GM12878 (cell line): ENCODE measurements at regions not wholly inside any gene's neighbourhood (a gene's known extent, or its start where the extent isn't known, plus 50 kb on each side); places are given as distances from the start of the nearest gene placed in this dataset.

Source experiments
- ATAC-seq: fragments of 200-7000 bp; cut with Tn5 transposase; 3 replicates; pipeline ENCODE4 v1.9.1; 2020; ENCODE audit warnings: mild to moderate bottlenecking, moderate library complexity
- BruUV-seq: library from RNA; stranded (reverse); fragments of 400-500 nt; replicated peaks from 2 replicates; lab custom pipeline; 2021; lab: Mats Ljungman, UMichigan
- CTCF ChIA-PET: fragments of 300-600 bp; sonication (Branson Sonifier 250); formaldehyde crosslinking; extraction: SDS; loops from one replicate; lab custom pipeline; 2021; ENCODE audit warnings: inconsistent platforms; lab: Yijun Ruan, JAX
- POLR2A ChIA-PET: fragments of 350-600 bp; formaldehyde crosslinking; extraction: SDS; loops from one replicate; lab custom pipeline; 2021; ENCODE audit warnings: inconsistent platforms; lab: Charles Lee
- RAD21 ChIA-PET: fragments of 300-600 bp; sonication (Branson Sonifier 250); formaldehyde crosslinking; loops from one replicate; lab custom pipeline; 2023; ENCODE audit warnings: antibody characterized with exemption; ENCODE audit not compliant: unreplicated experiment; lab: Charles Lee
- SMC1A ChIA-PET: fragments of 300-600 bp; sonication (Branson Sonifier 250); formaldehyde crosslinking; loops from one replicate; lab custom pipeline; 2023; ENCODE audit not compliant: unreplicated experiment, uncharacterized antibody; lab: Charles Lee
- DNase-seq: peaks from one replicate; pipeline ENCODE4 v3.0.0-alpha.2; 2011; ENCODE audit warnings: low read depth, low spot score
- FAIRE-seq: peaks from 3 replicates; lab custom pipeline; 2011; peaks lifted over from hg19 to GRCh38; lab: Jason Lieb, UNC
- H2AFZ ChIP-seq: 2 replicates; pipeline ENCODE4 v1.6.0; 2011; ENCODE audit warnings: low read depth, low read length, control low read depth; ENCODE audit not compliant: control insufficient read depth
- H3K27ac ChIP-seq: 2 replicates; pipeline ENCODE4 v1.5.1; 2011; ENCODE audit warnings: control low read depth; ENCODE audit not compliant: control insufficient read depth, insufficient read depth
- H3K27me3 ChIP-seq, 2 experiments: replicated peaks in 1 of 2; 2 replicates each; pipeline versions ENCODE4 v1.6.0 to v1.6.1; 2011; ENCODE audit warnings: low read length in 1 of 2; ENCODE audit not compliant: control insufficient read depth in 2 of 2, insufficient read depth in 2 of 2
- H3K36me3 ChIP-seq, 2 experiments: 2 replicates each; pipeline ENCODE4 v1.5.1; 2011; ENCODE audit warnings: low read length in 1 of 2; ENCODE audit not compliant: control insufficient read depth in 2 of 2, insufficient read depth in 2 of 2
- H3K4me1 ChIP-seq: 2 replicates; pipeline ENCODE4 v1.6.1; 2011; ENCODE audit warnings: mild to moderate bottlenecking, low read length, moderate library complexity, mixed read lengths; ENCODE audit not compliant: control insufficient read depth, insufficient read depth
- H3K4me2 ChIP-seq: 2 replicates; pipeline ENCODE4 v1.6.0; 2011; ENCODE audit warnings: control low read depth; ENCODE audit not compliant: control insufficient read depth, insufficient read depth
- H3K4me3 ChIP-seq: fragments of 200-600 bp; sonication (generic); 2 replicates; pipeline ENCODE4 v1.5.1; 2016
- H3K79me2 ChIP-seq: 2 replicates; pipeline ENCODE4 v1.6.0; 2011; ENCODE audit warnings: low read length; ENCODE audit not compliant: control insufficient read depth, insufficient read depth
- H3K9ac ChIP-seq: 2 replicates; pipeline ENCODE4 v1.8.0; 2011; ENCODE audit warnings: low read length, control low read depth, mixed read lengths; ENCODE audit not compliant: control insufficient read depth, insufficient read depth
- H3K9me3 ChIP-seq: replicated peaks from 3 replicates; pipeline ENCODE4 v1.5.1; 2011; ENCODE audit warnings: mild to moderate bottlenecking, low read length; ENCODE audit not compliant: control insufficient read depth, insufficient read depth
- H4K20me1 ChIP-seq: 2 replicates; pipeline ENCODE4 v1.6.0; 2011; ENCODE audit not compliant: control insufficient read depth, insufficient read depth
- CBFB ChIP-seq: IDR thresholded peaks from 2 replicates; pipeline ENCODE4 v1.6.1; 2016; ENCODE audit warnings: antibody characterized with exemption, low read depth
- CBX5 ChIP-seq: sonication (generic); IDR thresholded peaks from 2 replicates; pipeline ENCODE4 v1.6.1; 2016; ENCODE audit warnings: low read depth, moderate library complexity, mild to moderate bottlenecking, inconsistent platforms
- NFYB ChIP-seq: IDR thresholded peaks from 2 replicates; pipeline ENCODE4 v1.6.1; 2011; ENCODE audit warnings: low read depth, mild to moderate bottlenecking, low read length, improper control_type of control experiment, moderate library complexity; ENCODE audit not compliant: insufficient read depth
- POLR2AphosphoS5 ChIP-seq: IDR thresholded peaks from 2 replicates; pipeline ENCODE4 v1.6.1; 2011; ENCODE audit warnings: mild to moderate bottlenecking, low read length, inconsistent platforms
- RAD21 ChIP-seq: IDR thresholded peaks from 2 replicates; pipeline ENCODE4 v1.6.1; 2011; ENCODE audit warnings: mild to moderate bottlenecking, low read depth, low read length, moderate library complexity; ENCODE audit not compliant: insufficient read depth
- RELA ChIP-seq: fragments of 450-650 bp; IDR thresholded peaks from 2 replicates; pipeline ENCODE4 v1.8.0; 2014; ENCODE audit warnings: borderline replicate concordance; ENCODE audit not compliant: partially characterized antibody
- SMAD5 ChIP-seq: IDR thresholded peaks from 2 replicates; pipeline ENCODE4 v1.6.1; 2016; ENCODE audit warnings: antibody characterized with exemption, low read depth
- SP1 ChIP-seq: IDR thresholded peaks from one replicate; pipeline ENCODE4 v1.6.1; 2011; ENCODE audit warnings: low read depth, low read length
- SREBF1 ChIP-seq: IDR thresholded peaks from 2 replicates; pipeline ENCODE4 v1.6.1; 2012; ENCODE audit warnings: mild to moderate bottlenecking, low read length
- SREBF2 ChIP-seq: IDR thresholded peaks from 2 replicates; pipeline ENCODE4 v1.6.1; 2012; ENCODE audit warnings: mild to moderate bottlenecking, low read length
- YY1 ChIP-seq: IDR thresholded peaks from 2 replicates; pipeline ENCODE4 v1.6.1; 2011; ENCODE audit warnings: low read depth, mild to moderate bottlenecking, low read length
- ZNF217 ChIP-seq: fragments of 450-650 bp; IDR thresholded peaks from 2 replicates; pipeline ENCODE4 v1.6.1; 2017; ENCODE audit warnings: antibody characterized with exemption, mild to moderate bottlenecking
- WGBS: methylation state at CpG from one replicate; pipeline ENCODE4 v1.1.6; 2016; ENCODE audit warnings: low lambda C conversion rate; ENCODE audit not compliant: insufficient replicate concordance, insufficient coverage; ENCODE audit errors: missing lambda C conversion rate; 5-methylcytosine and 5-hydroxymethylcytosine counted together
- in situ Hi-C: fragments of 300-500 bp; cut with MboI; formaldehyde crosslinking; loops from 9 replicates; pipeline ENCODE4 v1.14.3; 2018; ENCODE audit warnings: mixed read lengths
- intact Hi-C: fragments of 100-400 bp; cut with micrococcal nuclease; formaldehyde crosslinking; loops from one replicate; pipeline ENCODE4 v1.14.2; 2022; ENCODE audit not compliant: unreplicated experiment
- TF ChIP-seq, protein P1 (sequence below): IDR thresholded peaks from 2 replicates; pipeline ENCODE4 v1.6.1; 2011; ENCODE audit warnings: borderline replicate concordance, low read depth, mild to moderate bottlenecking, moderate library complexity, low read length; ENCODE audit not compliant: insufficient read depth, poor library complexity, severe bottlenecking
- TF ChIP-seq, protein P2 (sequence below): fragments of 150-350 bp; IDR thresholded peaks from 2 replicates; pipeline ENCODE4 v1.6.1; 2014; ENCODE audit warnings: mild to moderate bottlenecking, low read depth, low read length

DNA sequence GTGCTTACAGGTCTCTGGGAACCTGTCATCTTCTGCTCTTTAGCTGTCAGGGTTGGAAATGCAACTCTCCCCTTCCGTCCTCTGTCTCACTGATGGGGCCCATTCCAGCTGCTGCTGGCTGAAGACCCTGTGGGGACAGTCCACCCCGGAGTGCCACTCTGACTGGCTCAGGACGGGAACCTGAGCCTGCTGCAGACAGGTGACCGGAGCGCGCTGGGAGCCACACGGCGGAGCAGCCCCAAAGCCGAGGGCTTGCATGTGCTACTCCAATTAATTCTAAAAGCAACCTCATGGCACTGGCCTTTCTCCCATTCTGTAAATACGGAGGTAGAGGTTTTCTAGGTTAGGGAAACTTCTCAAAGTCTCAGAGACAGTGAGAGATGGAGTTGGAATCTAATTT lies 223.5 kb upstream of the PITRM1 start:
- no peak for ATAC-seq
- no peak for FAIRE-seq
- H3K9me3 ChIP-seq, result peaks cover 2% of the 10 kb centered on the region; the same call in 1 of the 3 replicates
- no peaks in the 10 kb centered on the region for H3K79me2 ChIP-seq
- WGBS, result 55% methylated on average over 10 of the region's 10 CpGs
- H4K20me1 ChIP-seq, result no peaks in the 10 kb centered on the region
- ChIA-PET RAD21 (no interaction called here), SMC1A (no interaction called here), CTCF (no interaction called here), POLR2A (no interaction called here)
- in situ Hi-C loops (no loop called here), intact Hi-C loops (loop anchor here (10.0 kb wide), 1 partner anchor 1259 kb away; no protein-coding TSS in a partner anchor)
- no peak for DNase-seq
- TF ChIP-seq CBX5, result no peak
- no peak for TF ChIP-seq RELA
- TF ChIP-seq, protein P1, sequence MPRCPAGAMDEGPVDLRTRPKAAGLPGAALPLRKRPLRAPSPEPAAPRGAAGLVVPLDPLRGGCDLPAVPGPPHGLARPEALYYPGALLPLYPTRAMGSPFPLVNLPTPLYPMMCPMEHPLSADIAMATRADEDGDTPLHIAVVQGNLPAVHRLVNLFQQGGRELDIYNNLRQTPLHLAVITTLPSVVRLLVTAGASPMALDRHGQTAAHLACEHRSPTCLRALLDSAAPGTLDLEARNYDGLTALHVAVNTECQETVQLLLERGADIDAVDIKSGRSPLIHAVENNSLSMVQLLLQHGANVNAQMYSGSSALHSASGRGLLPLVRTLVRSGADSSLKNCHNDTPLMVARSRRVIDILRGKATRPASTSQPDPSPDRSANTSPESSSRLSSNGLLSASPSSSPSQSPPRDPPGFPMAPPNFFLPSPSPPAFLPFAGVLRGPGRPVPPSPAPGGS, result no peak
- TF ChIP-seq SREBF1, result no peak
- no peak for TF ChIP-seq ZNF217
- no peaks in the 10 kb centered on the region for H3K36me3 ChIP-seq
- H3K9ac ChIP-seq, result no peak overlapping the region
- BruUV-seq, result no TSS peak
- no peak overlapping the region for H3K4me3 ChIP-seq
- H3K4me1 ChIP-seq, result no peaks in the 10 kb centered on the region
- no peak overlapping the region for H2AFZ ChIP-seq
- H3K4me2 ChIP-seq, result no peak overlapping the region
- H3K27ac ChIP-seq, result no peak overlapping the region
- no peaks in the 10 kb centered on the region for H3K27me3 ChIP-seq

DNA sequence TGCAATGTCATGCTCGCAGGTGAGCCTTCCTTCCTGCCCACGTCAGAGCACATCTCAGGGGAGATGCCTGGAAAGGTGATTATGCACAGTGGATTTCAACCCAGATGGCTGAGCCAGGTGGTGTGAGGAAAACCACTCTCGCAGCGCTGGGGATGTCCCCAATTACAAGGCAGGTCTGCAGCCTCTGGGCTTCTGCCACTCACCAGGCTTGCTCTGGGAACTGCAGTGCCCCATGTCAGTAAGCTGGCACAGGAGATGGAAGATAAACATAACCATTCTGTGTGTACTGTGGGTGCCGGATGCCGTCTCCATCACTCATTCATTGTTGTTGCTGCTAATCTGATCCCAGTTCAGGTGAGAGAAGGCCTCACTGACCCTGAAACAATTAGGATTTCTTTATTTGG lies 222.9 kb upstream of the PITRM1 start:
- no TSS peak for BruUV-seq
- Histone ChIP-seq H3K4me3 (no peak overlapping the region), H3K27ac (no peak overlapping the region), H3K4me1 (no peaks in the 10 kb centered on the region), H3K9me3 (peaks cover 2% of the 10 kb centered on the region; the same call in 1 of the 3 replicates), H3K4me2 (no peak overlapping the region), H3K27me3 (no peaks in the 10 kb centered on the region), H3K79me2 (no peaks in the 10 kb centered on the region), H4K20me1 (no peaks in the 10 kb centered on the region), H3K36me3 (no peaks in the 10 kb centered on the region), H2AFZ (no peak overlapping the region), H3K9ac (no peak overlapping the region)
- WGBS, result 46% methylated on average over 6 of the region's 6 CpGs
- intact Hi-C loops, result loop anchor here (10.0 kb wide), 1 partner anchor 1259 kb away; no protein-coding TSS in a partner anchor
- no peak for FAIRE-seq
- SMC1A ChIA-PET, result no interaction called here
- DNase-seq, result no peak
- RAD21 ChIA-PET, result no interaction called here
- CTCF ChIA-PET, result no interaction called here
- no peak for ATAC-seq
- POLR2A ChIA-PET, result no interaction called here
- in situ Hi-C loops, result no loop called here
- no peak for TF ChIP-seq RAD21
- TF ChIP-seq POLR2AphosphoS5, result no peak
- TF ChIP-seq YY1, result no peak
- no peak for TF ChIP-seq SREBF2
- no peak for TF ChIP-seq SMAD5
- TF ChIP-seq CBFB, result no peak
- TF ChIP-seq, protein P2, sequence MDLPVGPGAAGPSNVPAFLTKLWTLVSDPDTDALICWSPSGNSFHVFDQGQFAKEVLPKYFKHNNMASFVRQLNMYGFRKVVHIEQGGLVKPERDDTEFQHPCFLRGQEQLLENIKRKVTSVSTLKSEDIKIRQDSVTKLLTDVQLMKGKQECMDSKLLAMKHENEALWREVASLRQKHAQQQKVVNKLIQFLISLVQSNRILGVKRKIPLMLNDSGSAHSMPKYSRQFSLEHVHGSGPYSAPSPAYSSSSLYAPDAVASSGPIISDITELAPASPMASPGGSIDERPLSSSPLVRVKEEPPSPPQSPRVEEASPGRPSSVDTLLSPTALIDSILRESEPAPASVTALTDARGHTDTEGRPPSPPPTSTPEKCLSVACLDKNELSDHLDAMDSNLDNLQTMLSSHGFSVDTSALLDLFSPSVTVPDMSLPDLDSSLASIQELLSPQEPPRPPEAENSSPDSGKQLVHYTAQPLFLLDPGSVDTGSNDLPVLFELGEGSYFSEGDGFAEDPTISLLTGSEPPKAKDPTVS, result no peak
- no peak for TF ChIP-seq SP1
- TF ChIP-seq NFYB, result no peak
